Epidermal melanocyte (primary cell): ENCODE measurements at regions not wholly inside any gene's neighbourhood (a gene's known extent, or its start where the extent isn't known, plus 50 kb on each side); places are given as distances from the start of the nearest gene placed in this dataset.

Experiments used
- DNase-seq: peaks from one replicate; pipeline ENCODE4 v3.0.0; 2011; ENCODE audit warnings: low spot score; ENCODE audit not compliant: insufficient read length

DNA sequence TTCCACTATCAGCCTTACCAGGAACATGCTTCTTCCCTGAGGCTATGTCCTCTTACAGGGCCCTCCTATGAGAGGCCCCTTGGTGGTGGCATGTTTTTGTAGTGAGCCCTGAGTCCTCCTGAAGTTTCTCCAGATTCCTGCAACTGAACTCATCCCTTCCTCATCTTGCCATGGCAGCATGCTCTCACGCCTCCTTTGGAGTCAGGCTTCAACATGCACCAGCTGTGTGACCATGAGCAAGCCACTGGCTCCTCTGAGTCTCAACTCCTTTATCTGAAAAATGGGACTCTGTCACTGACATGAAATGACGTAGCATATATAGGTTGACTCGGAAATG, 216.3 kb upstream of the TLE3 start:
- no peak for DNase-seq

DNA sequence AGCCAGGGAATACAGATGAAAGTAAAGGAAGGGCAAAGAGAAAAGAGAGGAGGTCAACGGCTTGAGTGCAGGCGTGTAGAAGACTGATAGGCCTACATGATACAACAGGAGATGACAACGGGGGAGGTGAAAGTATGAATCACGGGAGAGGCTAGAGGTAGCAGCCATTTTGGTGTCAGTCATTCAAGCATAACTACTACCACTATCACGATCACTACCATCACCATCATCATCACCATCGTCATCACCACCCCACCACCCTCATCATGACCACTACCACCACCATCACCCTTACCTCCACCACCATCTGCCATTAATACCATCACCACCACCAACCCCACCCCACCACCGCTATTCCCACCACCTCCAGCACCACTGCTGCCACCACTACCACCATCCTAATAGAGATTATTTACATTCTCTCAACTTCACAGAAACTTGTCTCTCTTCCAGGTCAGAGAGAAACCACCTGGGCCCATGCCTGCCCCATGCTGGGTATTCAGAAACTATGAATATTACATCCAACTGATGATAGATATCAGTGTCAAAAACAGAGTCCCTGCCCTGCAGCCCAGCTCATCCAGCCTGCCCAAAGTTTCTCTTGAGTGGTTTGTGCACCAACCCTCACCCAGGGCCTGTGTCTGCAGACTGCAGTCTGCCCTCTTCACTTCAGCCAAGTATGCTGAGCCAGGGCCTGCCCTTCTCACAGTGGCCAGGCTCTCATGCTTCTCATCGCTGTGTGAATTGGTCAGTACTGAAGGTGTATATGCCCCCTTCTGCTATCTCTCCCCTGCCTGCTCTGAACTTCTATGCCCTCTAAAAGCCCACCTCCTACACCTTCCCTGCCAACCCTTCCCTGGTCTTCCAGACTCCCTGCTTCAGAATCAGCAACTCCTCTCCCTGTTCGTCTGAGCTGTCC, 215.6 kb upstream of the TLE3 start:
- DNase-seq: no peak

DNA sequence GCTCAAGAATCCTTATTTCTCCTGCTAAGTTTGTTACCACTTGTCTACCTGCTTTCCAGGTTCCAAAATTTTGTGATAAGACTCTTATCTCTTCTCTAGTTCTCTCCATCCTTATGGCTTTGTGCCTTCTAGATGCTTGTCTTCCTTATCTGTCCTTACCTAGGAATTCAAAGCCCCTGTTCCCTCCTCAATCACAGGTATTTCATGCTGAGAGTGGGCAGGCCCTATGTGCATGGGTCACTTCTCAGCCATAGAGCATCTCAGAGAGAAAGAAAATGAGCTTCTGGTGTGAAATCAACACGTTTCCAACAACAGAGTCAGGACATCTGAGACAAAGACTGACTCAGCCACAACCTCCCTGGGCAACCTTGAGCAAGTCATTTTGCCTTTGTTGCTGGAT, 214.1 kb upstream of the TLE3 start:
- no peak for DNase-seq

DNA sequence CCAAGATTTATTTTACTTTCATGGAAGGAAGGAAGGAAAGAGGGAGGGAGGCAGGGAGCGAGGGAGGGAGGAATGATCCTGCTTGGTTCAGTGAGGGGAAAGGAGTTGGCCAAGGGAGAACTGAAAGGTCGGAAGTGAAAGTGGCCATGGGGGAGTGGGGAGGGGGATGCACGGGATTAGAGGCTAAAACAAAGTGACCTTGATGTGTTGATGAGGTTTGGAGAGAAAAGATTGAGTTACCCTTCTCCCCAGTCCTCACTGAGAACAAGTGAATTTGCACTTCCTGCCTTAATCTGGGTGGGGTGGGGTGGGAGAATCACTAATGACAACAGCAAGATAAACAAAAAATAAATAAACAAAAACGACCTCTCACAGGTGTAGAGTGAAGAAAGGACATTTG, 212.0 kb upstream of the TLE3 start:
- no peak for DNase-seq

DNA sequence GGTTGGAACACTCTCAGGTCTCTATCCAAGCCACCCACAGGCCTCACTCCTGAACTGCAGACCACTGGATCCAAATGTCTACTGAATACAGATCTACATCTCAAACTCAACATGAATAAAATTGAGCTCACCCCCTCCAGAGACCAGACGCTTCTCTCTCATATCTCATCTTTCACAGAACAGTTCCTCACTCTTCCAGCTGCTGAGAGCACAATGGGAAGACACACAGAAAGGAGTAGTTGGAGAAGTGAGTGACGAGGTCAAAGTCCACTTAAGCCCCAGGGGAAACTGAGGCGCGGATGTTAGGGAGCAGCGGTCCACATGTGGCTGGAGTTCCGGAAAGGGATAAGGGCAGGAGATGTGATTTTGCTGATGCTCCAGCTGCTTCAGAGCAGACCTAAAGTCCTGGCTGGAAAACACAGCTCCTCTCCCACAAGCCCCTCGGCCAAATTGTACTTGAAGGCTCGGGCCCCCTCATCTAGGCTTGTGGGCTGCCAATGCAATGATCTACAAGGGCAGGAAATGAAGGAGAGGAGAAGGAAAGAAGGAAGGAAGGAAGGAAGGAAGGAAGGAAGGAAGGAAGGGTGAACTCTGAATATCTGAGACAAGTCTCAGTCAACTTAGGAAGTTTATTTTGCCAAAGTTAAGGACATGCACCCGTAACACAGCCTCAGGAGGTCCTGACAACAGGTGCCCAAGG, 211.2 kb upstream of the TLE3 start:
- no peak for DNase-seq

DNA sequence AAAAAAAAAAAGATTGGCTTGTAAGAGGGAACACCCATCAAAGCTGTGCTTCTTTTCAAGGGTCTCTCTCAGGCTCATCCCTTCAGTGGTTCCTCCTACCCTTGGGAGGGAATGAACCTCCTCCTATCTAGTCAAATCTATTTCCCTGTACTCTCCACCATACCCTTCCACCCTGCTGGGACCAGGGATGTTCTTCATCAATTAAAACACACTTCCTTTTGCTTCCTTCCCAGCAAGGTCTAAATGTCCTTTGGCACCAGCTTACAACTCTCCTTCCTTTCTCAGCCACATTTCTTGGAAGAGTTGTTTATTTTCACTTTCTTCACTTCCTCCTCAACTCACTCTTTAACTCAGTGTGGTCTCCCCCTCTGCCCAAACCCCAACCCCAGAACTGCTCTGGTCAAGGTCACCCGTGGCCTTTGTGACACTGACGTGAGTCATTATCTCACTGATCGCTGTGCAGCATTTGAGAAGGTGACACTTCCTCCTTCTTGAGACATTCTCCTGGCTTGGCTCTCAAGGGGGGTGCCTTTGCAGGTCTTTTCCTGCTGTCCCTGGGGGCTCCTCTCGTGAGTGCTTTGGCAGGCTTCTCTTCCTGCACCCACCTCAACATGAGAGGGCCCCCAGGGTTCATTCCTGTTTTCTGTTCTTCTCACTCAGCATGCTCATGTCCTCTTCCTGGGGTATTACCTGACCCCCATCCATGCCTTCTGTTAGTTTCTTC, 210.5 kb upstream of the TLE3 start:
- no peak for DNase-seq

DNA sequence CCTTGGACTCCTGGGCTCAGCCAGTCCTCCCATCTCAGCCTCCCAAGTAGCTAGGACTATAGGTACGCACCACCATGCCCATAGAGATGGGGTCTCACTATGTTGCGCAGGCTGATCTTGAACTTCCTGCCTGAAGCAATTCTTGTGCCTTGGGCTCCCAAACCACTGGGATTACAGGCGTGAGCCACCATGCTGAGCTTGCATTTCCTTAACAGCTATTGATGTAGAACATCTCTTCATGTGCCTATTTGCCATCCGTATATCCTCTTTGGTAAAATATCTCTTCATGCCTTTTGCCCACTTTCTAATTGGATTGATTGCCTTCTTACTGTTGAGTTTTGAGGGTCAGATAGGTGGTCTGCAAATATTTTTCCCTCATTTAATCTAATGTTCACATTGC, 208.9 kb upstream of the TLE3 start:
- no peak for DNase-seq

DNA sequence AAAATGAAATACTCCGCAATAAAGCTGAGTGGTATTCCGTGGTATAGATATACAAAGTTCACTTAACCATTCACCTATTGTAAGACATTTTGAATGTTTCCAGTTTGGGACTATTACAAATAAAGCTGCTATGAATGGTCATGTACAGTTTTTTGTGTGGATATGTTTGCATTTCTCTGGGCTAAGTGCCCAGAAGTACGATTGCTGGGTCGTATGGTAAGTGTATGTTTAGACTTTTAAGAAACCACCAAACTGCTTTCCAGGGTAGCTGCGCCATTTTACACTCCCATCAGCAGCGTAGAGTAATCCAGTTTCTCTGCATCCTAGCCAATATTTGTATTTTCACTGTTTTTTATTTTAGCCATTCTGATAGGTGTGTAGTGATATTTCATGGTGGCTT, 208.4 kb upstream of the TLE3 start:
- no peak for DNase-seq

DNA sequence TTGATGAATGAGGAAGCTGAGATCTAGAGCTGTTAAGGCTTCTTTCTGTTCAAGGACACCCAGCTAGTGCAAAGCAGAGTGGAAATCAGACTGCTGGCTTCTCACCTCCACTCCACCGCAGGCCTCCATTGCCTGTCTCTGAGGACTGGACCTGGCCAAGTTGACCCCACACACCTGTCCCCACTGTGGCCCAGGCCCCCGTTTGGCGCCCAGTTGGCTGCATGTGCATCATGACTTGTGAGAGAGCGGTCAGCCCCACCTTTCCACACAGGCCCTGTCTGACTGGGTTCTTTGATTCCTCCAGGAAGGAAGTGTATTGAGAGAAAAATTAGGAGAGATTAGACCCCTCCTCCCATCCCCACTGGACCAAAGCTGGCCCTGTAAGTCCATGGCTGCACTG, 206.3 kb upstream of the TLE3 start:
- DNase-seq: no peak

DNA sequence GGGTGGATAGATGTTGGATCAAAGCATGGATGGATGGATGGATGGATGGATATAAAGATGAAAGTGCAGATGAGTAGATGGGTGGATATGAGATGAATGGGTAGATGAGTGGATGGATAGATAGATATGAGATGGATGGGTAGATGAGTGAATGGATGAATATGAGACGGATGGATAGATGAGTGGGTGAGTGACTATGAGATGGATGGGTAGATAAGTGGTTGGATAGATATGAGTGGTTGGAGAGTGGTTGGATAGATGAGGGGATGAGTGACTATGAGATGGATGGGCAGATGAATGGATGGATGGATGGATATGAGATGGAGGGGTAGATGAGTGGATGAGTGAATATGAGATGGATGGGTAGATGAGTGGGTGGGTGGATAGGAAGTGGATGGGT, 204.6 kb upstream of the TLE3 start:
- no peak for DNase-seq

DNA sequence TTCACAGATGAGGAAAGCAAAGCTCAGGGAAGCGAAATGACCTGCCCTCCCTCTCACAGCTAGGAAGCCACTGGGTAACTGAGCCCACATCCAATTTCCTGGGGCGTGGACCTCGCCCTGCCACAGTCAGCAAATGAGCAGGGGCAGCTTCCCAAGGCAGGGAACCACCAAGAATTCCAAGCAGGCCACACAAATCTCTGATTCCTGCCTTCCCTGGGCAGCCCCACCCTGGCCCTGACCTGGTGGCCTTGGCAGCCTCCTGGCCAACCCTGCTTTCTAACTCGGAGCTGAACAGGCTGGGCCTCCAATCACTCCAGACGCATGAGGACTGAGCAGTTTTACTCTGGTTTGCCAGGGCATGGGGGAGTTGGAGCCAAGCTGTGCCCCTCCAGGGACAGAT, 203.7 kb upstream of the TLE3 start:
- no peak for DNase-seq

DNA sequence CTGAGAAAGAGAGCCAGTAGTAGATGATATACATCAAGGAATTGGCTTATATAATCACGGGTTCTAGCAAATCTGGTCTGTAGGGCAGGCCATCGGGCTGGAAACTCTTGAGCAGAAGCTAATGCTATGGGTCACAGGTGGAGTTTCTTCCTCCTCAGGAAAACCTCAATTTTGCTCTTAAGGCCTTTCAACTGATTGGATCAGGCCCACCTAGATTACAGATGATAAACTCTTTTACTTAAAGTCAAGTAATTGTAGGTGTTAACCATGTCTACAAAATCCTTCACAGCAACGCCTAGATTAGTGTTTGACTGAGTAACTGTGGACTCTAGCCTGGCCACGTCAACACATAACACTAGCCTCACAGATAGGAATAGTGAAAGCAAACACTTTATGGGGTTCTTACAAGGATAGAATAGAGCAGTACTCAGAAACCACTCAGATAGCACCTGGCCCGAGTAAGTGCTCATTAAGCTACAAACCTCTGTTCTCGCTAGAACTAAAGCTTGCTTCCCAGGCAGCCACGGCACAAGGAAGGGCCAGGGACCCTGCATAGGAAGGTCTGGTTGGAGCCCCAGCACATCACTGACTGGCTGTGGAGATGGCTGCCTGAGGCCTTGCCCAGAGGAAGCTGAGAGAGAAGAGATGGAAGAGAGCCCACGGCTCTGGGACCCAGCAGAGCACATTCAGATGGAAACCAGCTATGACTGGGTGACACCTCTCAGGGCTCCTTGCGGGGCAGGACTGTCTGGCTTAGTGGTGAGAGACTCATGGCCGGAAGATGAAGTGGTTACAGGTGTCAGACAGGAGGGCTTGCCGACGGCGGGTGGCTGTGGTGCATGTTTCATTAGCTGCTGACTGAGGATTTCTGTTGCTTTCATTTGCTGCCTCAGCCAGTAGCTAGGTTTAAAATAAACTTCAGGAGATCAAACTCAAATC, 202.5 kb upstream of the TLE3 start:
- no peak for DNase-seq

DNA sequence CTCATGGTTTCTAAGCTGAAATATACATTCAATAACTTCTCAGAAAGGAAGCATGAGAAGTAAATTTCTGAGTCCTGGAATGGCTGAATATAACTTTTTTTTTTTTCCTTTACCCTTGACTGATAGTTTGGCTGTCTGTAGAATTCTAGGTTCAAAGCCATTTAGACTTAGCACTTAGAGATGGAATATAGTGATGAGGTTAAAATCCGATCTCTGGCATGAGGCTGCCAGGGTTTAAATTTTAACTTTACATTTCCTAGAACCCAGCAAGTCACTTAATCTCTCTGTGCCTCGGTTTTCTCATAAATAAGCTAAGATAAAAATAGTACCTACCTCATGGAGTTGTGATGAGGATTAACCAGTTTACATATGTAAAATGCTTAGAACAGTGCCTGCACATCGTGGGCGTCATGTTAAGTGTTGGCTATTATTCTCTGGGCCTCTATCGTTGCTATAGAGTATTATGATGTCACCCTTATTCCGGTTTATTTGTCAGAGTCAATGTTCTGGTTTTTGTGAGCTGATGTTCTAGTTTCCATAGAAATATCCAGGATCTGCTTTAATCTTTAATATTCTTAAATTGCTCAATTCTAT, 199.8 kb upstream of the TLE3 start:
- no peak for DNase-seq

DNA sequence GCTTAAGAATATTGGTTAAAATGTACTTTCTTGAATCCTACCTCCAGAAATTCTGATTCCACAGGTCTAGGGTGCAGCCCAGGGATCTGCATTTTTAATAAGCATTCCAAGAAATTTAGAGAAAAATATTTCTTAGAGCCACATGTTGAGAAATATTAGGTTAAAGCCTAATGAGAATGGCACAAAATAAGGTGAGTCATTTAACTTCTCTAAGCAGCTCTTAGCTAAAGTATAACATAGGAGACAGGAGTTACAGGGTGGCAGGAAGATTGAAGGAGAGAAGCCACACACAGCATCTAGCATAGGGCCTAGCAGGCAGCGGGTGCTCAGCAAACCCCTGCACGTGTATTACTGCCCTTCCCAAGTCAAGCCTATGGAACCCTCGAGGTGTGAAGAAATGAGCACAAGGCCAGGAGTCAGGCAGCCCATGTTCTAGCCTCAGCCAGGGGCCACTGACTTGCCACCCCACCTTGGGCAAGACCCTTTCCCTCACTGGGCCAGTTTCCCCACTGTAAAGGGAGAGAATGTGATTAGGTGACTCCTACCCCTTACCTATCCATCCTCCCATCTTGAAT, 197.1 kb upstream of the TLE3 start:
- no peak for DNase-seq

DNA sequence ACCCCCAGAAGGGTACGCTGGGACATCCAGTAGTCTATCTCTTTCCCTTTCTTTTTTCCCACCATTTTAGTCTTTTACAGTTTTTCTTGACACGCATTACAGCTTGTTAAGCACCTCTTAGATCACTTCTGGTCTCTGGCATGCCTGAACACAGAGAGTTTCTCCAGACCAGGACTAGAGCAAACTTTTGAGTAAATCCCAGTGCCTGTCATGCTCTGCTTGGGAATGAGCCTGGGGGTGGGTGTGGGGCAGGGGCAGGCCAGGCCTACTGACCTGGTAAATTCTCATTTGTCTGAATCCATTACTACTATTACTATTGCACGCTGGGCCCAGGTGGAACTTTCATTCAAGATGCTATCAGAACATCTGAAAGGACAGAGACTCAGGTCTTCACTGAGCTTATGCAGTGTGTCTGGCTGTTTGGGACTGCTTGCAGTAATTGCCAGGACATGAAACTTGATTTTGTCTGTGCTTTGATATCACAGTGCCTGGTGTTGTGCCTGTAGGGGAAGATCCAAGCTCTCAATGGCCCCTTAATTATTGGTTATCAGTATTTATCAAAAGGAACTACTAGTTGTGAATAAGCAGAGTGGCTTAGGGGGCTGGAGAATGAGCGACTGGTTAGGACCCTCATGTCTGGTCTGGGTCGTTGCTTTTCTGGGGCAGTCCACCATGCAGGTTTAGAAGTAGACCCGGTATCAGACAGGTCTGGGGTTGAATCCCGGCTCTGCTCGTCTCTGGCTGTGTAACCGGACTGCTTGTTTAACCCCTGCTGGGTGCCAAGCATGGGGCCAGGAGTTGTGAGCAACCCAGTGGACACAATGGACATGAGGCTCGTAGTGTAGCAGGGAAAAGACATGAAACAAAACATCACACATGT, 196.1 kb upstream of the TLE3 start:
- no peak for DNase-seq

DNA sequence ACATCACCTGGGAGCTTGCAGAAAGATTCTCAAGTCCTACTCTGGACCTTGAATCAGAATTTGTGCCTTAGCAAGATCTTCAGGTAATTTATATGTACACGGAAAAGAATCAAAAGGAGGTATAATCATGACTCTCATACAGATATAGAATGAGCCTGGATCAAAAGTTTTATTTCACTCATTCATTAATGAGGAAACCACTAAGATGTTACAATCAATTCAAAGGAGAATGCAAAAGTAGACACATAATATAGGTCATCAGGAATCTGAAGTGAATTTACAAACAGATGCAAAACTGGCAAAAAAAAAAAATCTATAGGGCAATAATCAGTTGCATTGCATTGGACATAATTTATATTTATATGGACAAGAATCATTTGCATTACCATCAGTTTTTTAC, 195.4 kb upstream of the TLE3 start:
- no peak for DNase-seq

DNA sequence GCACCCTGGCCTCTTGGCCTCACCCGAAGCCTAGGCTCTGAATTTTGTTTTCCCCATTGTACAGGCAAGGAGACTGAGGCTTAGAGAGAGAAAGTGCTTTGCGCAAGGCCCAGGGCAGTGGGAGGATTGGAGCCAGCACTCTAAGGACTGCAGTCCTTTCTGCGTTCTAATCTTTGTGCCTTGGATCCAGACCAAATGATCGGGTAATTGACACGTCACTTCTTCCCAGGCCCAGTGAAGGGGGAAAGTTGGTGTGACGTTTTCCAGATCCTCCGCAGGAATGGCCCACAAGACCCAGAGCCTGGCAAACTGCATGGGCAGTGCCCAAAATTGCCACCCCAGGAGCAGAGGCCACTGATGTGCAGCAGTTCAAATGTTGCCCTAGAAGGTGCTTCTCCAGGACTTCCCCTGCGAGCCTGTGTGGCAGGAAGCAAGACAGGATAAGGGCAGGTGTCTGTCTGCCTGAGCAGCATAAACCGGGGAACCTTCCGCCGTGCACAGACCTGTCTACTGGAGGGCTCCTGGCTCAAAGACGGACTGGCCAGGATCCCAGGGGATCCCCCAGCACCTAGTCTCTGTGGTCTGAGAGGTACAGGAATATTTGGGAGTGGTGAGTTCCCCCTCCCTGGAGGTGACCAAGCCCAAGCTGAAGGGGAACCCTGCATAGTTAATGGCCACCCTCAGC, 194.5 kb upstream of the TLE3 start:
- DNase-seq: no peak

DNA sequence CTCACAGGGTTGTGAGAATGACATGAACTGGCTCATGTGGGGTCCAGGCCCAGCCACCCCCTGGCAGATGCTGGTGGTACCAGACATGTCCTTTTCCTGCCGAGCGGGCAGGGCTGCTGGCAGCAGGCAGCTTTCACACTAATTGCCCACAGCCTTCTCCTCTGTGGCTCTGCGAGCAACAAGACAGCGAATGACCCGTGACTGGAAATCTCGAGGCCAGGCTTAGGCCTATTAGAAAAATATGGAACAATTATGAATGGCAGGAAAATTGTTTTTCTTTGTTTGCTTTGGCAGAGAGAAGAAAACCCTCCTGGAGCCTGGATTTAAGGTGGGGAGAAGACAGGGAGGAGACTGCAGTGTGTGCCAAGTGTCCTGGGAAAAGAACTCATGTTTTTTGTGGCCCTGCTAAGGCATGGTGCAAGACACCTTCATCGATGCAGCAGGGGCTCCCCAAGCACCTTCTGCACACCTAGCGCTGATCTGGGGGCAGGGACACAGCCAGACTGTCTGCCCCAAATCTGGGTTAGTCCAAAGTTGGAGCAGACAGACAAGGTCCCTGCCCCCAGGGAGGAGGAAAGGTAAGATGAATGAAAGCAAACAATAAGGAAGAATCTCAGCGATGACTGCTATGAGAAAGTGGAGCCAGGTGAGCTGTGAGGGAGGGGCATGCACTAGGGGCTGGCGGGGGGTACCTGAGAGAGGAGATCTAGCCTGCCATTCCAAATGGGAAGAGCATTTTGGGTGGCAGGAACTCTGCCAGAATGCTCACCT, 193.8 kb upstream of the TLE3 start:
- no peak for DNase-seq
